SK-N-MC (cell line): ENCODE measurements at regions not wholly inside any gene's neighbourhood (a gene's known extent, or its start where the extent isn't known, plus 50 kb on each side); places are given as distances from the start of the nearest gene placed in this dataset.
"Not testable (repeated sequence)": the region's sequence is repeated elsewhere in the genome, so short reads cannot be mapped to it uniquely, and the experiment has no call there.

Source experiments
- DNase-seq: peaks from one replicate; pipeline ENCODE4 v3.0.0-alpha.2; 2011; ENCODE audit warnings: low read depth, low spot score
- H3K27ac ChIP-seq: fragments of 200-600 bp; sonication (generic); 2 replicates; pipeline ENCODE4 v1.5.1; 2016; ENCODE audit warnings: mixed run types
- H3K36me3 ChIP-seq: fragments of 200-600 bp; sonication (generic); 2 replicates; pipeline ENCODE4 v1.6.1; 2017; ENCODE audit warnings: antibody characterized with exemption, low read length, mixed read lengths; ENCODE audit not compliant: insufficient read depth
- H3K4me3 ChIP-seq: fragments of 200-600 bp; sonication (generic); 2 replicates; pipeline ENCODE4 v1.5.1; 2016
- H3K9ac ChIP-seq: fragments of 200-600 bp; sonication (generic); 2 replicates; pipeline ENCODE4 v1.8.0; 2017; ENCODE audit warnings: mixed run types, mixed read lengths; ENCODE audit not compliant: insufficient read length
- H3K9me3 ChIP-seq: fragments of 200-600 bp; sonication (generic); 2 replicates; pipeline ENCODE4 v1.6.1; 2017; ENCODE audit warnings: low read depth, mild to moderate bottlenecking, antibody characterized with exemption, low read length, moderate library complexity, mixed read lengths
- EZH2 ChIP-seq: fragments of 200-600 bp; sonication (generic); IDR thresholded peaks from one replicate; pipeline ENCODE4 v1.6.1; 2017; ENCODE audit warnings: antibody characterized with exemption
- FOXP2 ChIP-seq: optimal IDR thresholded peaks from 2 replicates; pipeline ENCODE3; 2011; ENCODE audit warnings: mild to moderate bottlenecking, moderate library complexity; ENCODE audit not compliant: insufficient read depth; ENCODE audit errors: extremely low read length, control extremely low read depth
- POLR2AphosphoS5 ChIP-seq: IDR thresholded peaks from 2 replicates; pipeline ENCODE4 v1.6.1; 2012; ENCODE audit warnings: mild to moderate bottlenecking, low read depth, low read length, borderline replicate concordance

- Histone ChIP-seq H3K9ac (no peak overlapping the region), H3K9me3 (no peaks in the 10 kb centered on the region), H3K27ac (no peak overlapping the region), H3K36me3 (no peaks in the 10 kb centered on the region), H3K4me3 (no peak overlapping the region)
- DNase-seq = no peak
- no peak for TF ChIP-seq EZH2
- TF ChIP-seq POLR2AphosphoS5 = no peak
- TF ChIP-seq FOXP2 = no peak
Measured at GRCh38 chr9:82490019-82490499, 501.5 kb downstream of the SPATA31D1 start.

GRCh38 chr9:82490821-82491220 lies 502.2 kb downstream of the SPATA31D1 start:
- H3K27ac ChIP-seq, H3K36me3 ChIP-seq, H3K4me3 ChIP-seq, H3K9ac ChIP-seq, H3K9me3 ChIP-seq, DNase-seq: not testable (repeated sequence)

GRCh38 chr9:82491604-82492003 lies 503.0 kb downstream of the SPATA31D1 start:
- Histone ChIP-seq H3K36me3 (no peaks in the 10 kb centered on the region), H3K9ac (no peak overlapping the region), H3K27ac (no peak overlapping the region), H3K4me3 (no peak overlapping the region), H3K9me3 (no peaks in the 10 kb centered on the region)
- DNase-seq = no peak
- TF ChIP-seq EZH2 (no peak), POLR2AphosphoS5 (no peak), FOXP2 (no peak)

- TF ChIP-seq FOXP2 (no peak), POLR2AphosphoS5 (no peak), EZH2 (no peak)
- no peak for DNase-seq
- no peak overlapping the region for H3K9ac ChIP-seq
Measured at GRCh38 chr9:82492274-82492673, 503.7 kb downstream of the SPATA31D1 start.

GRCh38 chr9:82495884-82496777 lies 507.6 kb downstream of the SPATA31D1 start:
- H3K27ac ChIP-seq = no peak overlapping the region
- H3K9ac ChIP-seq = no peak overlapping the region
- H3K4me3 ChIP-seq = no peak overlapping the region
- no peaks in the 10 kb centered on the region for H3K9me3 ChIP-seq
- H3K36me3 ChIP-seq = no peaks in the 10 kb centered on the region
- TF ChIP-seq FOXP2 = no peak
- no peak for TF ChIP-seq EZH2
- no peak for TF ChIP-seq POLR2AphosphoS5
- DNase-seq = no peak

More at GRCh38 chr9:82492274-82492673, 503.7 kb downstream of the SPATA31D1 start:
- Histone ChIP-seq H3K4me3 (no peak overlapping the region), H3K9me3 (no peaks in the 10 kb centered on the region), H3K36me3 (no peaks in the 10 kb centered on the region), H3K27ac (no peak overlapping the region)

GRCh38 chr9:82498541-82499317 lies 510.2 kb downstream of the SPATA31D1 start:
- no peak overlapping the region for H3K9ac ChIP-seq
- no peak for DNase-seq
- H3K36me3 ChIP-seq = no peaks in the 10 kb centered on the region
- H3K9me3 ChIP-seq = no peaks in the 10 kb centered on the region
- H3K27ac ChIP-seq = no peak overlapping the region
- no peak overlapping the region for H3K4me3 ChIP-seq
- TF ChIP-seq FOXP2 = no peak
- TF ChIP-seq EZH2 = no peak
- TF ChIP-seq POLR2AphosphoS5 = no peak

GRCh38 chr9:82499337-82499736 lies 510.8 kb downstream of the SPATA31D1 start:
- H3K4me3 ChIP-seq = no peak overlapping the region
- no peak for DNase-seq
- no peak overlapping the region for H3K9ac ChIP-seq
- H3K9me3 ChIP-seq = no peaks in the 10 kb centered on the region
- no peaks in the 10 kb centered on the region for H3K36me3 ChIP-seq
- TF ChIP-seq POLR2AphosphoS5 = no peak
- no peak overlapping the region for H3K27ac ChIP-seq

GRCh38 chr9:82504620-82505019 lies 516.0 kb downstream of the SPATA31D1 start:
- Histone ChIP-seq H3K4me3 (no peak overlapping the region), H3K9me3 (no peaks in the 10 kb centered on the region), H3K27ac (no peak overlapping the region), H3K36me3 (no peaks in the 10 kb centered on the region), H3K9ac (no peak overlapping the region)
- DNase-seq = no peak
- TF ChIP-seq POLR2AphosphoS5 (no peak), FOXP2 (no peak), EZH2 (no peak)

GRCh38 chr9:82511626-82512025 lies 523.1 kb downstream of the SPATA31D1 start:
- H3K9me3 ChIP-seq = no peaks in the 10 kb centered on the region
- no peak overlapping the region for H3K27ac ChIP-seq
- H3K36me3 ChIP-seq = no peaks in the 10 kb centered on the region
- no peak for DNase-seq
- no peak overlapping the region for H3K4me3 ChIP-seq
- TF ChIP-seq POLR2AphosphoS5 (no peak), FOXP2 (no peak), EZH2 (no peak)
- no peak overlapping the region for H3K9ac ChIP-seq
